H1 (cell line): ENCODE measurements at regions not wholly inside any gene's neighbourhood (a gene's known extent, or its start where the extent isn't known, plus 50 kb on each side); places are given as distances from the start of the nearest gene placed in this dataset.

Experiments
- CTCF ChIA-PET: fragments of 300-600 bp; sonication (Branson Sonifier 250); formaldehyde crosslinking; loops from one replicate; lab custom pipeline; 2021; ENCODE audit not compliant: partially characterized antibody; lab: Charles Lee
- POLR2A ChIA-PET: fragments of 300-600 bp; sonication (Branson Sonifier 250); formaldehyde crosslinking; loops from one replicate; lab custom pipeline; 2021; ENCODE audit warnings: inconsistent platforms; ENCODE audit not compliant: partially characterized antibody; lab: Charles Lee
- DNase-seq, 2 experiments: peaks; one replicate each; pipeline versions ENCODE4 v3.0.0 to v3.0.0-alpha.2; 2010 to 2022; ENCODE audit warnings: low spot score in 2 of 2, low read depth in 1 of 2, mixed read lengths in 1 of 2
- FAIRE-seq: peaks from 2 replicates; lab custom pipeline; 2011; peaks lifted over from hg19 to GRCh38; lab: Jason Lieb, UNC
- H2AFZ ChIP-seq: 2 replicates; pipeline ENCODE4 v1.8.1; 2012; ENCODE audit warnings: low read length, inconsistent platforms
- H2AK5ac ChIP-seq: 2 replicates; pipeline ENCODE4 v1.6.1; 2013; ENCODE audit warnings: low read depth, low read length
- H2BK120ac ChIP-seq: replicated peaks from 2 replicates; pipeline ENCODE3; 2013; ENCODE audit warnings: low read depth, low read length, inconsistent platforms
- H2BK12ac ChIP-seq: 2 replicates; pipeline ENCODE4 v1.6.1; 2013; ENCODE audit warnings: low read depth, low read length
- H2BK15ac ChIP-seq: 2 replicates; pipeline ENCODE4 v1.6.1; 2013; ENCODE audit warnings: low read length
- H2BK20ac ChIP-seq: 2 replicates; pipeline ENCODE4 v1.6.1; 2013; ENCODE audit warnings: low read length
- H2BK5ac ChIP-seq: 2 replicates; pipeline ENCODE4 v1.6.1; 2013; ENCODE audit warnings: low read depth, low read length
- H3K14ac ChIP-seq: 2 replicates; pipeline ENCODE4 v1.6.1; 2013; ENCODE audit warnings: inconsistent platforms; ENCODE audit not compliant: insufficient read length
- H3K18ac ChIP-seq: 2 replicates; pipeline ENCODE4 v1.6.1; 2013; ENCODE audit warnings: low read length; ENCODE audit errors: extremely low read depth
- H3K23ac ChIP-seq: 2 replicates; pipeline ENCODE4 v1.6.1; 2013; ENCODE audit warnings: inconsistent platforms; ENCODE audit not compliant: insufficient read length
- H3K23me2 ChIP-seq: 2 replicates; pipeline ENCODE4 v1.6.1; 2013; ENCODE audit warnings: low read depth, low read length
- H3K27ac ChIP-seq: 2 replicates; pipeline ENCODE4 v1.6.1; 2011; ENCODE audit warnings: low read depth, low read length, inconsistent platforms
- H3K27me3 ChIP-seq, 4 experiments: replicated peaks in 1 of 4; 1 replicate in 1 of 4; 2 replicates in 3 of 4; pipeline versions ENCODE4 v1.6.1 to v1.8.1; 2011 to 2013; ENCODE audit warnings: low read length in 3 of 4, mild to moderate bottlenecking in 3 of 4, inconsistent platforms in 2 of 4, mixed read lengths in 2 of 4, moderate library complexity in 1 of 4; ENCODE audit not compliant: control insufficient read depth in 3 of 4, insufficient read depth in 3 of 4; ENCODE audit errors: extremely low read depth in 1 of 4
- H3K36me3 ChIP-seq, 4 experiments: 2 replicates each; pipeline versions ENCODE4 v1.6.1 to v1.8.1; 2011 to 2013; ENCODE audit warnings: mild to moderate bottlenecking in 4 of 4, low read length in 3 of 4, moderate library complexity in 2 of 4, control low read depth in 1 of 4, inconsistent platforms in 1 of 4; ENCODE audit not compliant: insufficient read depth in 4 of 4, control insufficient read depth in 2 of 4
- H3K4ac ChIP-seq: replicated peaks from 2 replicates; pipeline ENCODE3; 2013; ENCODE audit warnings: low read length, low read depth, mixed read lengths, inconsistent platforms; ENCODE audit not compliant: insufficient read length
- H3K4me1 ChIP-seq, 4 experiments: replicated peaks in 1 of 4; 1 replicate in 1 of 4; 2 replicates in 3 of 4; pipeline versions ENCODE4 v1.6.1 to v1.8.1; 2011 to 2013; ENCODE audit warnings: low read length in 3 of 4, inconsistent platforms in 2 of 4, mixed read lengths in 1 of 4; ENCODE audit not compliant: insufficient read depth in 4 of 4, control insufficient read depth in 3 of 4
- H3K4me2 ChIP-seq, 2 experiments: 2 replicates each; pipeline versions ENCODE4 v1.6.1 to v1.8.1; 2011 to 2013; ENCODE audit warnings: low read depth in 2 of 2, low read length in 2 of 2, control low read depth in 1 of 2, inconsistent platforms in 1 of 2, mild to moderate bottlenecking in 1 of 2; ENCODE audit not compliant: insufficient read depth in 1 of 2
- H3K4me3 ChIP-seq, 4 experiments: fragments of 200-600, 300-600 bp in 1 of 4; sonication (generic), shearing (Covaris generic), sonication (Bioruptor Twin) in 1 of 4; 2 replicates each; pipeline versions ENCODE4 v1.5.1 to v1.8.1; 2011 to 2016; ENCODE audit warnings: low read length in 4 of 4, low read depth in 3 of 4, control low read depth in 2 of 4, inconsistent platforms in 2 of 4, mild to moderate bottlenecking in 2 of 4, mixed read lengths in 1 of 4, moderate library complexity in 1 of 4; ENCODE audit not compliant: insufficient read depth in 2 of 4; ENCODE audit errors: extremely low read depth in 1 of 4
- H3K56ac ChIP-seq: replicated peaks from 2 replicates; pipeline ENCODE3; 2013; ENCODE audit warnings: low read depth, mild to moderate bottlenecking, mixed read lengths, low read length, inconsistent platforms; ENCODE audit not compliant: insufficient read length
- H3K79me1 ChIP-seq: 2 replicates; pipeline ENCODE4 v1.6.1; 2013; ENCODE audit warnings: low read depth, low read length, control low read depth
- H3K79me2 ChIP-seq, 2 experiments: 2 replicates each; pipeline versions ENCODE4 v1.6.1 to v1.8.1; 2012 to 2013; ENCODE audit warnings: low read length in 2 of 2, mild to moderate bottlenecking in 2 of 2, inconsistent platforms in 1 of 2; ENCODE audit not compliant: insufficient read depth in 2 of 2, control insufficient read depth in 1 of 2
- H3K9ac ChIP-seq, 4 experiments: replicated peaks in 1 of 4; 1 replicate in 1 of 4; 2 replicates in 3 of 4; pipeline versions ENCODE4 v1.6.1 to v1.8.1; 2011 to 2013; ENCODE audit warnings: low read depth in 3 of 4, low read length in 3 of 4, control low read depth in 2 of 4, mild to moderate bottlenecking in 2 of 4, moderate library complexity in 2 of 4, inconsistent platforms in 1 of 4; ENCODE audit errors: extremely low read depth in 1 of 4
- H3K9me3 ChIP-seq, 2 experiments: 2 replicates each; pipeline versions ENCODE4 v1.6.1 to v1.8.1; 2012 to 2013; ENCODE audit warnings: mild to moderate bottlenecking in 2 of 2, moderate library complexity in 2 of 2, control low read depth in 1 of 2, inconsistent platforms in 1 of 2, low read depth in 1 of 2, low read length in 1 of 2, mixed read lengths in 1 of 2; ENCODE audit not compliant: insufficient read depth in 2 of 2
- H4K20me1 ChIP-seq, 2 experiments: replicated peaks in 1 of 2; 2 replicates each; pipeline versions ENCODE3 to v1.8.1; 2011 to 2013; ENCODE audit warnings: inconsistent platforms in 2 of 2, low read length in 2 of 2, mild to moderate bottlenecking in 1 of 2; ENCODE audit not compliant: insufficient read depth in 2 of 2, control insufficient read depth in 1 of 2
- H4K5ac ChIP-seq: 2 replicates; pipeline ENCODE4 v1.6.1; 2013; ENCODE audit warnings: low read length, low read depth, mixed read lengths, inconsistent platforms; ENCODE audit not compliant: insufficient read length
- H4K8ac ChIP-seq: 2 replicates; pipeline ENCODE4 v1.8.0; 2013; ENCODE audit warnings: mild to moderate bottlenecking, moderate library complexity, low read length, inconsistent platforms; ENCODE audit not compliant: insufficient read depth; ENCODE audit errors: extremely low read depth
- H4K91ac ChIP-seq: replicated peaks from 2 replicates; pipeline ENCODE3; 2013; ENCODE audit warnings: low read length, mixed read lengths, inconsistent platforms; ENCODE audit not compliant: insufficient read length
- ATF2 ChIP-seq: IDR thresholded peaks from 2 replicates; pipeline ENCODE4 v1.6.1; 2012; ENCODE audit warnings: low read length, inconsistent platforms
- ATF3 ChIP-seq: IDR thresholded peaks from 2 replicates; pipeline ENCODE4 v1.6.1; 2011; ENCODE audit warnings: low read depth, mild to moderate bottlenecking, low read length; ENCODE audit not compliant: insufficient read depth
- CREB1 ChIP-seq: IDR thresholded peaks from 2 replicates; pipeline ENCODE4 v1.6.1; 2012; ENCODE audit warnings: inconsistent platforms
- CTBP2 ChIP-seq: IDR thresholded peaks from 2 replicates; pipeline ENCODE4 v1.7.0; 2011; ENCODE audit warnings: borderline replicate concordance, mild to moderate bottlenecking, moderate library complexity, mixed read lengths, low read length; ENCODE audit not compliant: insufficient read depth, insufficient read length
- MAFK ChIP-seq: IDR thresholded peaks from 2 replicates; pipeline ENCODE4 v1.6.1; 2012; ENCODE audit warnings: low read depth, mild to moderate bottlenecking, improper control_type of control experiment, low read length
- POU5F1 ChIP-seq: IDR thresholded peaks from 2 replicates; pipeline ENCODE4 v1.6.1; 2011; ENCODE audit warnings: low read depth, mild to moderate bottlenecking, low read length, moderate library complexity
- RAD21 ChIP-seq, 2 experiments: IDR thresholded peaks in 1 of 2; conservative IDR thresholded peaks in 1 of 2; 2 replicates each; pipeline ENCODE4 v1.6.1; 2011; ENCODE audit warnings: low read depth in 2 of 2, low read length in 2 of 2, improper control_type of control experiment in 1 of 2, inconsistent platforms in 1 of 2, mild to moderate bottlenecking in 1 of 2, moderate library complexity in 1 of 2
- RBBP5 ChIP-seq: IDR thresholded peaks from 2 replicates; pipeline ENCODE4 v1.7.1; 2012; ENCODE audit warnings: low read depth, mild to moderate bottlenecking, inconsistent platforms, low read length, moderate library complexity, borderline replicate concordance
- RXRA ChIP-seq: IDR thresholded peaks from 2 replicates; pipeline ENCODE4 v1.6.1; 2011; ENCODE audit warnings: low read depth, mild to moderate bottlenecking, low read length, moderate library complexity; ENCODE audit not compliant: insufficient read depth
- SRF ChIP-seq: IDR thresholded peaks from 2 replicates; pipeline ENCODE4 v1.6.1; 2011; ENCODE audit warnings: mild to moderate bottlenecking, low read depth, low read length, moderate library complexity
- YY1 ChIP-seq: IDR thresholded peaks from 2 replicates; pipeline ENCODE4 v1.6.1; 2011; ENCODE audit warnings: low read depth, mild to moderate bottlenecking, low read length
- WGBS, 2 experiments: shearing (Covaris generic) in 1 of 2; methylation state at CpG; one replicate each; pipeline versions ENCODE4 v1.1.6 to v1.1.7; 2013 to 2015; ENCODE audit warnings: low lambda C conversion rate in 2 of 2, mixed read lengths in 2 of 2, inconsistent platforms in 1 of 2, low coverage in 1 of 2, missing lambda C conversion rate in 1 of 2; ENCODE audit not compliant: insufficient replicate concordance in 2 of 2, insufficient coverage in 1 of 2, insufficient read length in 1 of 2; ENCODE audit errors: extremely low coverage in 1 of 2, missing lambda C conversion rate in 1 of 2; 5-methylcytosine and 5-hydroxymethylcytosine counted together

- peak overlapping the region; percentile 72; the same call in 1 of the 2 replicates for H2BK20ac ChIP-seq
- no peak overlapping the region for H3K56ac ChIP-seq
- no peak overlapping the region; the same call in 1 of the 2 replicates for H3K18ac ChIP-seq
- CTCF ChIA-PET: interaction anchor here (0.7 to 4.7 kb wide), 8 partner anchors 11 to 167 kb away, joined by 3 to 17 read pairs (median 4); no protein-coding TSS in a partner anchor
- DNase-seq: no peak
- no peak overlapping the region; the same call in 1 of the 2 replicates for H2BK5ac ChIP-seq
- no peak overlapping the region for H3K27ac ChIP-seq
- POLR2A ChIA-PET: interaction anchor here (0.6 kb wide), 1 partner anchor 321 kb away, joined by 3 read pairs; no protein-coding TSS in a partner anchor
- H2AK5ac ChIP-seq: no peak overlapping the region
- H3K9me3 ChIP-seq: no peaks in the 10 kb centered on the region
- H3K4me3 ChIP-seq: no peak overlapping the region
- H3K79me2 ChIP-seq: no peaks in the 10 kb centered on the region
- peak overlapping the region; percentile 79 for H2AFZ ChIP-seq
- H2BK12ac ChIP-seq: no peak overlapping the region
- no peaks in the 10 kb centered on the region for H3K36me3 ChIP-seq
- H3K79me1 ChIP-seq: no peaks in the 10 kb centered on the region
- H4K20me1 ChIP-seq: no peaks in the 10 kb centered on the region
- H3K4me2 ChIP-seq: no peak overlapping the region
- no peak for FAIRE-seq
- H4K91ac ChIP-seq: no peak overlapping the region
- no peak overlapping the region for H3K23ac ChIP-seq
- H3K9ac ChIP-seq: no peak overlapping the region
- H3K4ac ChIP-seq: no peak overlapping the region
- 79% methylated on average over 7 of the region's 7 CpGs; no CpG with 5 or more reads in 1 of the 2 experiments for WGBS, 2 experiments
- H3K23me2 ChIP-seq: no peaks in the 10 kb centered on the region
- H4K5ac ChIP-seq: no peak overlapping the region
- H2BK120ac ChIP-seq: no peak overlapping the region
- no peak overlapping the region for H3K14ac ChIP-seq
- H4K8ac ChIP-seq: no peak overlapping the region
- H3K4me1 ChIP-seq: peaks cover 0 to 3% (median 0%) of the 10 kb centered on the region in 4 experiments; a peak in 2 of 7 replicates
- H2BK15ac ChIP-seq: no peak overlapping the region
- H3K27me3 ChIP-seq: no peaks in the 10 kb centered on the region
- TF ChIP-seq ATF3 (no peak), RXRA (no peak), RAD21 (IDR thresholded peaks at IDR 0.05 in 1 of 2, conservative IDR thresholded peaks at IDR 0.05 in 1 of 2; ENCODE audit: low read depth in 2 of 2, low read length in 2 of 2) (no peak), POU5F1 (no peak), SRF (no peak), RBBP5 (no peak), CREB1 (no peak), YY1 (no peak), MAFK (no peak), ATF2 (no peak), CTBP2 (no peak)
These were observed 51.6 kb upstream of the CPOX start for GRCh38 chr3:98645039-98645438.
